ENCODE measurements at regions not wholly inside any gene's neighbourhood (a gene's known extent, or its start where the extent isn't known, plus 50 kb on each side); places are given as distances from the start of the nearest gene placed in this dataset.
"Not testable (repeated sequence)": the region's sequence is repeated elsewhere in the genome, so short reads cannot be mapped to it uniquely, and the experiment has no call there.

DNA sequence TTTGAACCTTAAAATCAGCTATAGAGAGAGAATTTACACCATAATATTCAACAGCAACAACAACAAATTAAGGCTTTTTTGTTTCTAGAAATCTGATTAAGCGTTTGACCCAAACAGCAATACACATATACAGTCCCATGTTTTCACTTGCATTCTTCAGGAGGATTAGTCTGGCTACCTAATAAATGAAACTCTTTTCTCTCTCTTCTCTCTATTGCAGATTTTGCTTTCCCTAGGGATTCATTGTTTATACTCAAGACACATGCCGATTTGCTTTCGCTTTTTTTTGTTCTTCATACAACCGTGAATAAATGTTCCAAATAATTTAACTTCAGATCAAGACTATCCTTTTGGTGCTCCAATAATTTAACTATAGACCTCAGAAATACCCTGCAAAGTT, 162.4 kb upstream of the PTBP2 start:
- in situ Hi-C loops (cut with MboI; ENCODE audit: low sequenced_read_pairs), result no loop called here

DNA sequence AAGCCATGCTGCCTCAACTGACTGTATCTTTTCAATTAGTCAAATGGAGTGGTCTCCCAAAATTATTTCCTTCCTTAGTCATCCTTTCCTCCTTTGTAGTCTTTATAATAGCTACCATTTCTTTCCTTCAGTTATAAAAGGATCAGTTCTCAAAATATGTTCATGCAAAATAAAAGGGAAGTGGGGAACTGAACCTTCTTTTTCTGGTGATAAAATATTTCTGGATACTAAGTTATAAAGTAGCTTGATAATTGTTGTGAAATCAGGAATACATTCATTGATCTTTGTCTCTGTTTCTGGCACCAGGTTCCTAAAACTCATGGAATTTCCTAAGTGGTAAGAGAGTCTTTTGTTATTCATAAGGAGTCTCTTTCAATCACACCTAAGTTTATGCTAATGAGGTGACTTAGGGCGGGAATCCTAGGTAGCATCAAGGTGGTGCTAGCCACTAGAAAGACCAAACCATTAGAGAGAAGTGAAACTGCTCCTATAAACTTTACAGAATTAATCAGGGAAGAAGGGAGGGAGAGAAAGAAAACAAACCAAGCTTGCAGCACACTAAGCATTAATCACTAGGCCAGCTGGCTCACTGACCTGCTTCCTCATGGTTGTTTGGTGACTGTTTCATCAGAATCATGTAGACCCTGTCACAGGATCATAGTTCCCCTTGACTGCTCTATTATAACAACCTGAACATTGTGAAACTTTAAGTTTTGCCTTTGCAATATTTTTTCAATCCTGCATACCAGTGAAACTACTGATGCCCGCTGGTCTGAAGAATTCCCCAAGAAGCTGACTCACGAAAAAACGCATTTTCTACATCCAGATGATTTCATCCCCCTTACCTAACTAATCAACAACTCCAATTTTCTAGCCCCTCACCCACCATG, 161.6 kb upstream of the PTBP2 start:
- in situ Hi-C loops (cut with MboI; ENCODE audit: low sequenced_read_pairs), result no loop called here

GRCh38 chr1:96562094-96562493, 159.5 kb upstream of the PTBP2 start:
- in situ Hi-C loops (cut with MboI; ENCODE audit: low sequenced_read_pairs), result no loop called here

DNA sequence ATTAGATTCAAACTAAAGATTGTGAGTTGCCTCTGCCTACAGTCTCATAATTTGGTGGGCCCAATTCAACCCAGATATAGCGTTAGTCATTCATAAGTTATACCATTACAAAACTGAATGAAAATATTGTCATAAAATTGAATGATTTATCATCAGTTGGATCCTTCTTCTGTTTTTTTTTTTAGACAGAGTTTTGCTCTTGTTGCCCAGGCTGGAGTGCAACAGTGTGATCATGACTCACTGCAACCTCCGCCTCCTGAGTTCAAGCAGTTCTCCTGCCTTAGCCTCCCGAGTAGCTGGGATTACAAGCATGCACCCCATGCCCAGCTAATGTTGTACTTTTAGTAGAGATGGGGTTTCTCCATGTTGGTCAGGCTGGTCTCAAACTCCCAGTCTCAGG, 157.2 kb upstream of the PTBP2 start:
- in situ Hi-C loops (cut with MboI; ENCODE audit: low sequenced_read_pairs), result not testable (repeated sequence)

- in situ Hi-C loops (cut with MboI; ENCODE audit: low sequenced_read_pairs), result no loop called here
Measured at GRCh38 chr1:96565546-96565945, 156.0 kb upstream of the PTBP2 start.

DNA sequence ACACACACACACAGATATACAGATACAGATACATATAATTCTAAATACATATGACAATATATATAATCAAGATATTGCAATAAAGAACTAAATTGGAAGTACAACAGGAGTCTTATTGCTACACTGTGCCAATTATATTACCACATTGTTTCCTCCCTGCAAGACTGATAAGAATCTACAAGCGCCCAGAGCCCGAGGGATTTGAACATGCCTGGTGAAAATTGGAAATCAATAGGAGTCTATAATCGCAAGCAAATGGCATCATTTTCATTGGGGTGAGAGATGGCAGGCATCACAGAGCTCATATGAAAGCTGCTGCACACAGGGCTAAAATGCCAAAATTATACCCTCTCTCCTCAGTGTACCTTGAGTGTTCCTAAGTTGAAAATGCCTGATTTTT, 152.9 kb upstream of the PTBP2 start:
- in situ Hi-C loops (cut with MboI; ENCODE audit: low sequenced_read_pairs), result no loop called here

GRCh38 chr1:96569288-96569687, 152.3 kb upstream of the PTBP2 start:
- in situ Hi-C loops (cut with MboI; ENCODE audit: low sequenced_read_pairs), result no loop called here

DNA sequence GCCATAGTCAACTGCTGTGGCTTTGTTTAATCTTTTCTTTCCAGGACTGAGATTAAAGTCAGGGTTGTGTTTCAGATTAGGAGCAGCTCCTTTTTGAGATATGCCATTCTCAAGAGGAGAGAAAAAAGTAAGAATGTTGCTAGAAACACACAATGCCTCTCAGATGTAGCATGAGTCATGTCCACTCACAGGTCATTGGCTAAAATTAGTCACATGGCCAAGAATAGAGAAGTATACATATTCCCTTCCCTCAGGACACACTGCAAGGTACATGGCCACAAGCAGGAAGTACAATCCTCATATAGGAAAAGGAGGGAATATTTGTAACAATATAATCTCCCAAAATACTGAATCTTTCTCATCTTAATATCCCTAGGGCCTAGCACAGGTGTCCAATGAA, 141.9 kb upstream of the PTBP2 start:
- in situ Hi-C loops (cut with MboI; ENCODE audit: low sequenced_read_pairs), result no loop called here

- in situ Hi-C loops (cut with MboI; ENCODE audit: low sequenced_read_pairs), result no loop called here
Measured at GRCh38 chr1:96580920-96581319, 140.7 kb upstream of the PTBP2 start.

DNA sequence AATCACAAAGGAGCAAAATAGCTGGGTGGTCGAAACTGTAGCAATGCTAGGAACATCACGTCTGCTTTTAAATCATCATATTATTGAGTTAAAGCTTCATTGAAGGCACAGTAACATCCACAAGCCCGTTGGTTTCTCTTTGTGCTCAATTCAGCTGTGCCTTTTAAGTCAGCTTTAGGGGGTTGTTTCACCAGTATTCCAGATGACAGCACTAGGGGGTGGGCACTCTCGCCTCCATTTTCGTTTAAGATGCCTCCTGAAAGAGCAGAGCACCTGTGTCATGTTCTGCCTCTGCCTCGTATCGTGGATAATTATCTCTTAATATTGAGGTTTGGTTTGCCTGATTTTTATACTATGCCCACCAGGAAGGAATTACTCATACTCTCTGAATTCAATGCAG, 139.8 kb upstream of the PTBP2 start:
- in situ Hi-C loops (cut with MboI; ENCODE audit: low sequenced_read_pairs), result no loop called here

DNA sequence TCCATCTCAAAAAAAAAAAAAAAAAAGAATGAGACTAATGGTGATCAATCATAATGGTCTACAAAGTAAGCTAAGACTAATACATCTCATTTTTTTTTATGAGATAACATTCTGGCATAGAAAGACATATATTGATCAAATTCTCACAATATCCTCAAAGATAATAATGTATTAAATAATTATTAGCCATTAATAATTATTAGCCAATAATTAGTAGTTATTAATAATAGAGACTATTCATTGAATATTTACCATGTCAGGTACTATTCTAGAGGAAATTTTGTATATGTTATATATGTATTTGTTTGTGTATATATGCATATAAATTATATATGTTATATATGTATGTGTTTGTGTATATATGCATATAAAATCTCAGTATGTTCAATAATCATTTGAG, 137.7 kb upstream of the PTBP2 start:
- in situ Hi-C loops (cut with MboI; ENCODE audit: low sequenced_read_pairs), result no loop called here

DNA sequence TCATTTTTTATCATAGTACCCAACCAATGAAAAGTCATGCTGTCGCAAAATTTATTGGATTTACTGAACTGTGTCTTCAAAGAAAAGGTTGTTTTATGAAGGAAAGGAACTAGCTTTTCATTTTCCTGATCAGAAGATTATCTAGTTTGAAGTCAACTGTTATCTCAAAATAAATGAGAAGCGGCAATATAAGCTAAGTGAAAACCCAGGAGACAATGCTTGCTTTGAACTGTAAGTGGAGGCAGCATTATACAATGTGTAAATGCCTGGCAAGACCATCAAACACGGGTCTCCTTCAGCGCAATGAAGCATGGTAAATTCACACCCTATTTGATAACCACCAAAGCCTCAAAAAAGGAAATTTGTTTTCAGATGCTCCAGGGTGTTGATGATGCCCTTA, 134.4 kb upstream of the PTBP2 start:
- in situ Hi-C loops (cut with MboI; ENCODE audit: low sequenced_read_pairs), result no loop called here

DNA sequence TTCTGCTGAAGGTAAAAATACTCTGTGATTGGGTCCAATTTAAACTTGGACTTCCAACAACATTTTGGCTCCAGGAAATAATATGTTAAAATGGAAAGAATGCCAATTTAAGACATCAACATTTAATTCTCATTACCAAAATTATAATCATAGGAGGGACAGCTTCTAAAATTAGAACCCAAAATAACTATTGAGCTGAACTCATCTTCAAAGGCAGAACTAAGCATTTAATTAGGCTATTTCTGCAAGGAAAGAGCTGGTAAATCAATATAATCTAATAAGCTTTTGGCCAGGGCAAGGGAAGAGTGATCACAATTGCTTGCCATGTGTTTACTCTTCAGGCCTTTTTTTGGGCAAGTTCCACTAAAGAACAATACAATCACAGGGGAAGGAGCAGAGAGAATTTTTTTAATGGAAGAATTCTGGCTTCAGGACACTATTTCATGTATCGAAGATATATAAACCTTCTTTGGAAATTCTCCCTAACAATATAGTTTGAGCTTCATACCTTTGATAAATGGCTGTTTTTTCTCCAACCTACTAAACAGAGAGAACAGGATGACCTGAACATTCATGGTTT, 133.1 kb upstream of the PTBP2 start:
- in situ Hi-C loops (cut with MboI; ENCODE audit: low sequenced_read_pairs), result no loop called here

GRCh38 chr1:96595530-96595929, 126.1 kb upstream of the PTBP2 start:
- in situ Hi-C loops (cut with MboI; ENCODE audit: low sequenced_read_pairs), result not testable (repeated sequence)

GRCh38 chr1:96596226-96596922, 125.2 kb upstream of the PTBP2 start:
- in situ Hi-C loops (cut with MboI; ENCODE audit: low sequenced_read_pairs), result no loop called here

GRCh38 chr1:96597218-96597617, 124.4 kb upstream of the PTBP2 start:
- in situ Hi-C loops (cut with MboI; ENCODE audit: low sequenced_read_pairs), result no loop called here

- in situ Hi-C loops (cut with MboI; ENCODE audit: low sequenced_read_pairs), result no loop called here
Measured at GRCh38 chr1:96598416-96599168, 123.0 kb upstream of the PTBP2 start.

DNA sequence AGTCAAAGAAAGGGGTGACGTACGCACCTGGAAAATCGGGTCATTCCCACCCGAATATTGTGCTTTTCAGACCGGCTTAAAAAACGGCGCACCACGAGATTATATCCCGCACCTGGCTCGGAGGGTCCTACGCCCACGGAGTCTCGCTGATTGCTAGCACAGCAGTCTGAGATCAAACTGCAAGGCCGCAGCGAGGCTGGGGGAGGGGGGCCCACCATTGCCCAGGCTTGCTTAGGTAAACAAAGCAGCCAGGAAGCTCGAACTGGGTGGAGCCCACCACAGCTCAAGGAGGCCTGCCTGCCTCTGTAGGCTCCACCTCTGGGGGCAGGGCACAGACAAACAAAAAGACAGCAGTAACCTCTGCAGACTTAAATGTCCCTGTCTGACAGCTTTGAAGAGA, 117.0 kb upstream of the PTBP2 start:
- in situ Hi-C loops (cut with MboI; ENCODE audit: low sequenced_read_pairs), result not testable (repeated sequence)

DNA sequence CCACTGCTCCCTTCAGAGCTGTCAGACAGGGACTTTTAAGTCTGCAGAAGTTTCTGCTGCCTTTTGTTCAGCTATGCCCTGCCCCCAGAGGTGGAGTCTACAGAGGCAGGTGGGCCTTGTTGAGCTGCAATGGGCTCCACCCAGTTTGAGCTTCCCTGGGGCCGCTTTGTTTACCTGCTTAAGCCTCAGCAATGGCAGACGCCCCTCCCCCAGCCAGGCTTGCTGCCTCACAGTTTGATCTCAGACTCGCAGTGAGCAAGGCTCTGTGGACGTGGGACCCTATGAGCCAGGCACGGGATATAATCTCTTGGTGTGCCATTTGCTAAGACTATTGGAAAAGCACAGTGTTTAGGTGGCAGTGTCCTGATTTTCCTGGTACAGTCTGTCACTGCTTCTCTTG, 104.2 kb upstream of the PTBP2 start:
- in situ Hi-C loops (cut with MboI; ENCODE audit: low sequenced_read_pairs), result not testable (repeated sequence)

- in situ Hi-C loops (cut with MboI; ENCODE audit: low sequenced_read_pairs), result no loop called here
Measured at GRCh38 chr1:96632045-96632664, 89.4 kb upstream of the PTBP2 start.

- in situ Hi-C loops (cut with MboI; ENCODE audit: low sequenced_read_pairs), result no loop called here
Measured at GRCh38 chr1:96633695-96634094, 87.9 kb upstream of the PTBP2 start.
